Stimulated activated CD4-positive, alpha-beta T cell treated with anti-CD3 and anti-CD28 coated beads, Interleukin-4, amount 100 ng/mL, for 4 hours (primary cell): ENCODE measurements at regions not wholly inside any gene's neighbourhood (a gene's known extent, or its start where the extent isn't known, plus 50 kb on each side); places are given as distances from the start of the nearest gene placed in this dataset.

Source experiments
- DNase-seq, 2 experiments: peaks; one replicate each; pipeline ENCODE4 v3.0.0-alpha.2; 2020

GRCh38 chr7:121447243-121447910 is 51.3 kb upstream of the FAM3C start:
- DNase-seq: no peak

- DNase-seq: no peak
Measured at GRCh38 chr7:121446526-121446925, 50.4 kb upstream of the FAM3C start.
